ENCODE measurements at regions not wholly inside any gene's neighbourhood (a gene's known extent, or its start where the extent isn't known, plus 50 kb on each side); places are given as distances from the start of the nearest gene placed in this dataset.

GRCh38 chr7:3233301-3233700 lies 67.8 kb upstream of the SDK1 start:
- no peak overlapping the region for H3K27ac ChIP-seq (ENCODE audit: low read depth in 1 of 3, low read length in 2 of 3)
- 86 to 90% (median 90%) methylated on average over 7 of the region's 7 CpGs for WGBS, 3 donors
- no peak overlapping the region for H3K4me3 ChIP-seq (ENCODE audit: low read depth in 1 of 3, low read length in 3 of 3)
- DNase-seq (no peak), FAIRE-seq (no peak)
- H3K4me1 ChIP-seq (ENCODE audit: control insufficient read depth in 3 of 3, insufficient read depth in 2 of 3, low read depth in 1 of 3, low read length in 2 of 3), result no peaks in the 10 kb centered on the region
- H3K36me3 ChIP-seq (ENCODE audit: control insufficient read depth in 3 of 3, insufficient read depth in 2 of 3, low read depth in 1 of 3, low read length in 3 of 3), result no peaks in the 10 kb centered on the region
- no peaks in the 10 kb centered on the region for H3K27me3 ChIP-seq (ENCODE audit: control insufficient read depth in 3 of 3, insufficient read depth in 3 of 3, low read length in 3 of 3)
- H3K9me3 ChIP-seq (ENCODE audit: control insufficient read depth in 2 of 2, insufficient read depth in 1 of 2, low read depth in 1 of 2, low read length in 1 of 2), result peaks cover 0 to 12% of the 10 kb centered on the region in 2 donors

DNA sequence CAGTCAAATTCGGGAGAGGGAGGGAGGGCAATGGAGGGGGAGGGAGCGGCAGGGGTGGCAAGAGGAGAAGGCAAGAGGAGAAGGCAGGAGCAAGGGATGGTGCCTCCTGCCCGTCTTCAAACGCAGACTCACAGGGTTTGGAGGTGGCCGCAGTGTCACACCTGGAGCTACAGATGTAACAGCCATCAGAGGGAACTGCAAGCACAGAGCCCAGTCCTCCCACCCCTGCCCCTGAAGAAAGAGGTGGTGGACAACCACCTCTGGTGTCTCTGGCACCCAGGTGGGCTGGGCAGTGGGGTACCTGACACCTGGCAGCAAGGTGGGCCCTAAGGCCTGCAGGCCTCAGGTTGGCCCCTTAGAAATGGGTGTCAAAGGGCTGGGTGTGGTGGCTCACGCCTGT lies 67.0 kb upstream of the SDK1 start:
- WGBS, 3 donors, result 85 to 90% (median 88%) methylated on average over 6 of the region's 6 CpGs
- DNase-seq (no peak), FAIRE-seq (no peak)
- H3K27ac ChIP-seq (ENCODE audit: low read depth in 1 of 3, low read length in 2 of 3), result no peak overlapping the region
- H3K27me3 ChIP-seq (ENCODE audit: control insufficient read depth in 3 of 3, insufficient read depth in 3 of 3, low read length in 3 of 3), result no peaks in the 10 kb centered on the region
- no peak overlapping the region for H3K4me3 ChIP-seq (ENCODE audit: low read depth in 1 of 3, low read length in 3 of 3)
- no peaks in the 10 kb centered on the region for H3K36me3 ChIP-seq (ENCODE audit: control insufficient read depth in 3 of 3, insufficient read depth in 2 of 3, low read depth in 1 of 3, low read length in 3 of 3)
- H3K9me3 ChIP-seq (ENCODE audit: control insufficient read depth in 2 of 2, insufficient read depth in 1 of 2, low read depth in 1 of 2, low read length in 1 of 2), result peaks cover 0 to 12% of the 10 kb centered on the region in 2 donors
- no peaks in the 10 kb centered on the region for H3K4me1 ChIP-seq (ENCODE audit: control insufficient read depth in 3 of 3, insufficient read depth in 2 of 3, low read depth in 1 of 3, low read length in 2 of 3)

GRCh38 chr7:3234851-3235250 lies 66.2 kb upstream of the SDK1 start:
- H3K27me3 ChIP-seq (ENCODE audit: control insufficient read depth in 3 of 3, insufficient read depth in 3 of 3, low read length in 3 of 3), result no peaks in the 10 kb centered on the region
- DNase-seq (no peak), FAIRE-seq (no peak)
- H3K36me3 ChIP-seq (ENCODE audit: control insufficient read depth in 3 of 3, insufficient read depth in 2 of 3, low read depth in 1 of 3, low read length in 3 of 3), result no peaks in the 10 kb centered on the region
- no peaks in the 10 kb centered on the region for H3K4me1 ChIP-seq (ENCODE audit: control insufficient read depth in 3 of 3, insufficient read depth in 2 of 3, low read depth in 1 of 3, low read length in 2 of 3)
- H3K4me3 ChIP-seq (ENCODE audit: low read depth in 1 of 3, low read length in 3 of 3), result no peak overlapping the region
- no peak overlapping the region for H3K27ac ChIP-seq (ENCODE audit: low read depth in 1 of 3, low read length in 2 of 3)
- peaks cover 0 to 12% of the 10 kb centered on the region in 2 donors for H3K9me3 ChIP-seq (ENCODE audit: control insufficient read depth in 2 of 2, insufficient read depth in 1 of 2, low read depth in 1 of 2, low read length in 1 of 2)
- WGBS, 3 donors, result 95 to 96% (median 96%) methylated on average over 3 of the region's 3 CpGs

GRCh38 chr7:3235322-3235721 lies 65.7 kb upstream of the SDK1 start:
- H3K27me3 ChIP-seq (ENCODE audit: control insufficient read depth in 3 of 3, insufficient read depth in 3 of 3, low read length in 3 of 3), result no peaks in the 10 kb centered on the region
- no peak for DNase-seq
- H3K36me3 ChIP-seq (ENCODE audit: control insufficient read depth in 3 of 3, insufficient read depth in 2 of 3, low read depth in 1 of 3, low read length in 3 of 3), result no peaks in the 10 kb centered on the region
- no peak overlapping the region for H3K4me3 ChIP-seq (ENCODE audit: low read depth in 1 of 3, low read length in 3 of 3)
- no peaks in the 10 kb centered on the region for H3K4me1 ChIP-seq (ENCODE audit: control insufficient read depth in 3 of 3, insufficient read depth in 2 of 3, low read depth in 1 of 3, low read length in 2 of 3)
- 86 to 90% (median 88%) methylated on average over 4 of the region's 4 CpGs for WGBS, 3 donors
- peaks cover 0 to 12% of the 10 kb centered on the region in 2 donors for H3K9me3 ChIP-seq (ENCODE audit: control insufficient read depth in 2 of 2, insufficient read depth in 1 of 2, low read depth in 1 of 2, low read length in 1 of 2)
- FAIRE-seq, result no peak
- no peak overlapping the region for H3K27ac ChIP-seq (ENCODE audit: low read depth in 1 of 3, low read length in 2 of 3)

DNA sequence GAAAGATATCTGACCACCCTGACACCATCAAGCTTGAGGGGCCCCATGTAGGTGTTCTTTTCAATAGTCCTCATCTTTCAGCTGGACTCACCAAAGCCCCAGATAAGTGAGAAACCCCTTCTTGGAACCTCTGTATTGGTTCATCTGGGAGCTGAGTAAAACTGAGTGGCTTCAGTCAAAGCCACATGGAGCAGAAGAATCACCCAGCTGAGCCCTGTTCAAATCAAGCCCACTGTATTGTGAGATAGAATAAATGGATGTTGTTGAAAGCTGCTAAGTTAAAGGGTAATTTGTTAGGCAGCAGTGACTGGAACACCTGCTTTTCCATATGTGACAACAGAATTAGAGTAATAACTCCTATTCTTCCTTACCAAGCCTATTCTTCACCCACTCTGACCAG lies 64.8 kb upstream of the SDK1 start:
- Histone ChIP-seq H3K27ac (ENCODE audit: low read depth in 1 of 3, low read length in 2 of 3) (no peak overlapping the region), H3K4me1 (ENCODE audit: control insufficient read depth in 3 of 3, insufficient read depth in 2 of 3, low read depth in 1 of 3, low read length in 2 of 3) (no peaks in the 10 kb centered on the region), H3K4me3 (ENCODE audit: low read depth in 1 of 3, low read length in 3 of 3) (no peak overlapping the region), H3K36me3 (ENCODE audit: control insufficient read depth in 3 of 3, insufficient read depth in 2 of 3, low read depth in 1 of 3, low read length in 3 of 3) (no peaks in the 10 kb centered on the region), H3K9me3 (ENCODE audit: control insufficient read depth in 2 of 2, insufficient read depth in 1 of 2, low read depth in 1 of 2, low read length in 1 of 2) (peaks cover 0 to 12% of the 10 kb centered on the region in 2 donors), H3K27me3 (ENCODE audit: control insufficient read depth in 3 of 3, insufficient read depth in 3 of 3, low read length in 3 of 3) (no peaks in the 10 kb centered on the region)
- FAIRE-seq (no peak), DNase-seq (no peak)

DNA sequence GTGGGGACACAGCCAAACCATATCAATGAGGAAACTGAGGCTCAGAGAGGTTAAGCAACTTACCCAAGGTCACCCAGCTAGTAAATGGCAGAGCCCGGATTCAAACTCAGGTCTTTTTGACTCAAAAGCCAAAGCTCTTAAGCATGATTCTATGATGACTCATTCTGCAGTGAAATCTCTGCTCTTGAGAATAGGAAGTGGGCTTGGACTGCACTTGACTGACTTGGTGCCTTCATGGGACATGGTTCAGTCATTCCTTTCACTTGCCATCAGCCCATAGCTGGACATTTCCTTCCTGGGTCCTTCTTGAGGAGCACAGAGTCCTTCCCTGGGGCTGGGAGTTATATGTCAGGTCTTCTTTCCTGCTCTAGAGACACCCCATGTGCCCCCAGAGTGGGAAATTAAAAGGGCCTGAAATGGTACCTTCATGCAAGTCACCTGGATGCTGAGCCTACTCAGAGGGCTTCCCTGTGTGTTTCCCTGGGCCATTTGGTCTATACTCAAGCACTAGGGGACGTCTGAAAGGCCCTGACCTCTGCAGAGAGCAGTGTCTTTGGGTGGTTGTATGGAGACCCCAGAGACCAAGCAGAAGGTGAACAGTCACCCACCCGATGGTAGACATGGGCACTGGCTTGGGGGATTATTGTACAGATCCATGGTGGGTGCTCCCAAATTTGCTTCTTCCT lies 62.4 kb upstream of the SDK1 start:
- Histone ChIP-seq H3K36me3 (ENCODE audit: control insufficient read depth in 3 of 3, insufficient read depth in 2 of 3, low read depth in 1 of 3, low read length in 3 of 3) (no peaks in the 10 kb centered on the region), H3K9me3 (ENCODE audit: control insufficient read depth in 2 of 2, insufficient read depth in 1 of 2, low read depth in 1 of 2, low read length in 1 of 2) (peaks cover 0 to 12% of the 10 kb centered on the region in 2 donors), H3K27me3 (ENCODE audit: control insufficient read depth in 3 of 3, insufficient read depth in 3 of 3, low read length in 3 of 3) (no peaks in the 10 kb centered on the region), H3K4me3 (ENCODE audit: low read depth in 1 of 3, low read length in 3 of 3) (no peak overlapping the region), H3K27ac (ENCODE audit: low read depth in 1 of 3, low read length in 2 of 3) (no peak overlapping the region), H3K4me1 (ENCODE audit: control insufficient read depth in 3 of 3, insufficient read depth in 2 of 3, low read depth in 1 of 3, low read length in 2 of 3) (no peaks in the 10 kb centered on the region)
- 70 to 81% (median 77%) methylated on average over 3 of the region's 3 CpGs for WGBS, 3 donors
- FAIRE-seq (no peak), DNase-seq (no peak)

DNA sequence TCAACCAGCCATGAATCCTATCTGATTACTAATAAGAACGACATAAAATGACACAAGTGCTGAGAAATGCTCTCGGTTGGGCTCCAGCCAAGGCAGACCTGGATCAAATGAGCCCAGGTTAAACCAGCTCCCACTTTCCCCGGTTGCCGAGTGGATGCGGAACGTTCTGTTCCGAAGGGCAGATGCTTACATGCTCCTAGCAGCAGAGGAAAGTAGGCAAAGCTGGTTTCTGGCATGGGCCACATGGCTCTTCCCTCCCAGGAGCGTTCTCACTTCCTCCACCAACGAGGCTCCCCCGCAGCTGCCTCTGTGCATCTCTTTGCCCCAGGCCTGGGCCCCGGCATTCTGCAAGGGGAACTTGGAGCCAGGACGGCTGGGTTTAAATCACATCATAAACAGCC lies 61.8 kb upstream of the SDK1 start:
- H3K27ac ChIP-seq (ENCODE audit: low read depth in 1 of 3, low read length in 2 of 3), result no peak overlapping the region

DNA sequence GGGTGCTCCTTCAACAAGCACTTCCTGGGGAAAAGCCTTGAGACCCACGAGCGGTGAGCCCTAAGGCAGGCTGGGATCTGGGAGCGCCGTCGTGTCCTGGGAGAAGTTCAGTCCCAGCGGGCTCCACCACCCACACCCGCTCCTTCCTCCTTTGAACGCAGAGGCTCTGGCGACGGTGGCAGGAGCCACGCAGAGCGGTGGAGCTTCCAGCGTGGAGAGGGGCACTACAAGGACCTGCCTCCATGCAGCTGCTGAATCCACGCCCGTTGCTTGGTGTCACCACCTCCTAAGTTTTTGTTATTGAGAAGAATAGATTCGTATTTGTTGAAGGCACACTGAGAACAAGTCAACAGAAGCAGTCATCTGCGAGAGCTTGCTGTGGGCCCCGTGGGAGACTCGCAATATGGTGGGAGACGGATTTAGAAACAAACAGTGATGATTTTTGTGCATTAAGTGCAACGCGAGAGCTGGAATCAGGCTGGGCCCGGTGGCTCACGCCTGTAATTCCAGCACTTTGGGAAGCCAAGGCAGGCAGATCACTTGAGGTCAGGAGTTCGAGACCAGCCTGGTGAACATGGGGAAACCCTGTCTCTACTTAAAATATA lies 60.1 kb upstream of the SDK1 start:
- peaks cover 0 to 12% of the 10 kb centered on the region in 2 donors for H3K9me3 ChIP-seq (ENCODE audit: control insufficient read depth in 2 of 2, insufficient read depth in 1 of 2, low read depth in 1 of 2, low read length in 1 of 2)
- H3K27me3 ChIP-seq (ENCODE audit: control insufficient read depth in 3 of 3, insufficient read depth in 3 of 3, low read length in 3 of 3), result peaks cover 0 to 2% (median 0%) of the 10 kb centered on the region in 3 donors
- FAIRE-seq (no peak), DNase-seq (no peak)
- no peaks in the 10 kb centered on the region for H3K36me3 ChIP-seq (ENCODE audit: control insufficient read depth in 3 of 3, insufficient read depth in 2 of 3, low read depth in 1 of 3, low read length in 3 of 3)
- no peak overlapping the region for H3K4me3 ChIP-seq (ENCODE audit: low read depth in 1 of 3, low read length in 3 of 3)
- no peaks in the 10 kb centered on the region for H3K4me1 ChIP-seq (ENCODE audit: control insufficient read depth in 3 of 3, insufficient read depth in 2 of 3, low read depth in 1 of 3, low read length in 2 of 3)
- no peak overlapping the region for H3K27ac ChIP-seq (ENCODE audit: low read depth in 1 of 3, low read length in 2 of 3)
- 89 to 90% (median 89%) methylated on average over 25 of the region's 25 CpGs for WGBS, 3 donors

More for the DNA sequence above, 61.8 kb upstream of the SDK1 start:
- DNase-seq (no peak), FAIRE-seq (no peak)
- H3K4me1 ChIP-seq (ENCODE audit: control insufficient read depth in 3 of 3, insufficient read depth in 2 of 3, low read depth in 1 of 3, low read length in 2 of 3), result no peaks in the 10 kb centered on the region
- H3K36me3 ChIP-seq (ENCODE audit: control insufficient read depth in 3 of 3, insufficient read depth in 2 of 3, low read depth in 1 of 3, low read length in 3 of 3), result no peaks in the 10 kb centered on the region
- H3K4me3 ChIP-seq (ENCODE audit: low read depth in 1 of 3, low read length in 3 of 3), result no peak overlapping the region
- peaks cover 0 to 12% of the 10 kb centered on the region in 2 donors for H3K9me3 ChIP-seq (ENCODE audit: control insufficient read depth in 2 of 2, insufficient read depth in 1 of 2, low read depth in 1 of 2, low read length in 1 of 2)
- 81 to 85% (median 83%) methylated on average over 12 of the region's 12 CpGs for WGBS, 3 donors
- H3K27me3 ChIP-seq (ENCODE audit: control insufficient read depth in 3 of 3, insufficient read depth in 3 of 3, low read length in 3 of 3), result no peaks in the 10 kb centered on the region

Data from small intestine (tissue), 7 donors.